ENCODE measurements at regions not wholly inside any gene's neighbourhood (a gene's known extent, or its start where the extent isn't known, plus 50 kb on each side); places are given as distances from the start of the nearest gene placed in this dataset.
"Not testable (repeated sequence)": the region's sequence is repeated elsewhere in the genome, so short reads cannot be mapped to it uniquely, and the experiment has no call there.

- DNase-seq (ENCODE audit: low read depth): no peak
Observed at GRCh38 chr6:8905757-8906156, 470.4 kb upstream of the SLC35B3 start.

- DNase-seq (ENCODE audit: low read depth): no peak
Observed at GRCh38 chr6:8904754-8905153, 469.4 kb upstream of the SLC35B3 start.

GRCh38 chr6:8900056-8900455, 464.7 kb upstream of the SLC35B3 start:
- DNase-seq (ENCODE audit: low read depth): no peak

GRCh38 chr6:8889514-8889913, 454.2 kb upstream of the SLC35B3 start:
- no peak for DNase-seq (ENCODE audit: low read depth)

GRCh38 chr6:8888468-8888867, 453.1 kb upstream of the SLC35B3 start:
- DNase-seq (ENCODE audit: low read depth): no peak

- DNase-seq (ENCODE audit: low read depth): no peak
Observed at GRCh38 chr6:8881663-8882062, 446.3 kb upstream of the SLC35B3 start.

GRCh38 chr6:8879334-8879733, 444.0 kb upstream of the SLC35B3 start:
- DNase-seq (ENCODE audit: low read depth): no peak

- no peak for DNase-seq (ENCODE audit: low read depth)
Observed at GRCh38 chr6:8875986-8876385, 440.6 kb upstream of the SLC35B3 start.

GRCh38 chr6:8872589-8872988, 437.2 kb upstream of the SLC35B3 start:
- DNase-seq (ENCODE audit: low read depth): no peak

- DNase-seq (ENCODE audit: low read depth): no peak
Observed at GRCh38 chr6:8865451-8865850, 430.1 kb upstream of the SLC35B3 start.

- no peak for DNase-seq (ENCODE audit: low read depth)
Observed at GRCh38 chr6:8860671-8861070, 425.3 kb upstream of the SLC35B3 start.

GRCh38 chr6:8859501-8859900, 424.2 kb upstream of the SLC35B3 start:
- no peak for DNase-seq (ENCODE audit: low read depth)

GRCh38 chr6:8858854-8859331, 423.5 kb upstream of the SLC35B3 start:
- no peak for DNase-seq (ENCODE audit: low read depth)

- no peak for DNase-seq (ENCODE audit: low read depth)
Observed at GRCh38 chr6:8857160-8857559, 421.8 kb upstream of the SLC35B3 start.

- DNase-seq (ENCODE audit: low read depth): no peak
Observed at GRCh38 chr6:8855411-8855810, 420.1 kb upstream of the SLC35B3 start.

- DNase-seq (ENCODE audit: low read depth): no peak
Observed at GRCh38 chr6:8852332-8852731, 417.0 kb upstream of the SLC35B3 start.

GRCh38 chr6:8846680-8847079, 411.3 kb upstream of the SLC35B3 start:
- DNase-seq (ENCODE audit: low read depth): not testable (repeated sequence)

GRCh38 chr6:8845690-8846089, 410.3 kb upstream of the SLC35B3 start:
- DNase-seq (ENCODE audit: low read depth): no peak

- DNase-seq (ENCODE audit: low read depth): no peak
Observed at GRCh38 chr6:8844968-8845367, 409.6 kb upstream of the SLC35B3 start.

- no peak for DNase-seq (ENCODE audit: low read depth)
Observed at GRCh38 chr6:8839626-8840025, 404.3 kb upstream of the SLC35B3 start.

GRCh38 chr6:8837343-8837742, 402.0 kb upstream of the SLC35B3 start:
- no peak for DNase-seq (ENCODE audit: low read depth)

- DNase-seq (ENCODE audit: low read depth): not testable (repeated sequence)
Observed at GRCh38 chr6:8832695-8833094, 397.4 kb upstream of the SLC35B3 start.

GRCh38 chr6:8831366-8832152, 396.2 kb upstream of the SLC35B3 start:
- DNase-seq (ENCODE audit: low read depth): no peak

GRCh38 chr6:8830794-8831193, 395.4 kb upstream of the SLC35B3 start:
- no peak for DNase-seq (ENCODE audit: low read depth)
